WERI-Rb-1 (cell line): ENCODE measurements at regions not wholly inside any gene's neighbourhood (a gene's known extent, or its start where the extent isn't known, plus 50 kb on each side); places are given as distances from the start of the nearest gene placed in this dataset.

Experiments used
- DNase-seq: peaks from one replicate; pipeline ENCODE4 v3.0.0-alpha.2; 2020
- H3K27ac ChIP-seq: fragments of 250-450 bp; sonication (Bioruptor Pico); 2 replicates; pipeline ENCODE4 v1.5.1; 2020; ENCODE audit warnings: mild to moderate bottlenecking, moderate library complexity
- H3K27me3 ChIP-seq: fragments of 250-450 bp; sonication (Bioruptor Pico); 2 replicates; pipeline ENCODE4 v1.5.1; 2021; ENCODE audit warnings: mild to moderate bottlenecking, low read depth, moderate library complexity; ENCODE audit not compliant: insufficient read depth, severe bottlenecking
- H3K36me3 ChIP-seq: fragments of 250-450 bp; sonication (Bioruptor Pico); 2 replicates; pipeline ENCODE4 v1.5.1; 2020; ENCODE audit warnings: mild to moderate bottlenecking, moderate library complexity
- H3K4me3 ChIP-seq: 2 replicates; pipeline ENCODE4 v1.5.1; 2011; ENCODE audit warnings: low read depth, mild to moderate bottlenecking, control low read depth, low read length
- H3K9me3 ChIP-seq: fragments of 250-450 bp; sonication (Bioruptor Pico); 2 replicates; pipeline ENCODE4 v1.5.1; 2021; ENCODE audit warnings: mild to moderate bottlenecking, moderate library complexity; ENCODE audit not compliant: severe bottlenecking
- CTCF ChIP-seq: IDR thresholded peaks from 2 replicates; pipeline ENCODE4 v1.5.1; 2011; ENCODE audit warnings: low read depth, mild to moderate bottlenecking, control low read depth, inconsistent platforms, low read length

GRCh38 chr5:172583931-172584511, 57.0 kb upstream of the NEURL1B start:
- H3K9me3 ChIP-seq: no peaks in the 10 kb centered on the region
- DNase-seq: no peak
- TF ChIP-seq CTCF: no peak
- no peak overlapping the region for H3K4me3 ChIP-seq
- H3K27me3 ChIP-seq: no peaks in the 10 kb centered on the region
- no peaks in the 10 kb centered on the region for H3K36me3 ChIP-seq
- no peak overlapping the region for H3K27ac ChIP-seq

DNA sequence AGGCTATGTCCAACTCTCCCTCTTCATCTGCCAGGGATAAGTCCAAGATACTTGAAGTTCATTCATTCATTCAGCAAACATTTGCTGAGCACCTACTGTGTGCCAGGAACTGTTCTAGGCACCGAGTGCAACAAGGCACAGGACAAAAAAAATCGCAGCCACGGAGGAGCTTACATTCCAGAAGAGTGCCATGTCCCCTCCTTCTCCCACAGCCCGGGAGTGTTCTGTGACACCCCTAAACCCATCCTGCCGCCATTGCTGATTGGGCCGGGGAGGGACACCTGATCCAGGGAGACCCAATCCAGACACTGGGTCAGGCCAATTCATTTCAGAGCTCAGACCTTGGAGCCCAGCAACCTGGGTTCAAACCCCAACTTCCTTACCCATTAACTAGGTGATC, 58.1 kb upstream of the NEURL1B start:
- Histone ChIP-seq H3K4me3 (no peak overlapping the region), H3K36me3 (no peaks in the 10 kb centered on the region), H3K9me3 (no peaks in the 10 kb centered on the region), H3K27ac (no peak overlapping the region), H3K27me3 (no peaks in the 10 kb centered on the region)
- no peak for DNase-seq
- TF ChIP-seq CTCF: no peak

- TF ChIP-seq CTCF: no peak
- DNase-seq: no peak
- no peak overlapping the region for H3K4me3 ChIP-seq
- H3K36me3 ChIP-seq: no peaks in the 10 kb centered on the region
- H3K27me3 ChIP-seq: no peaks in the 10 kb centered on the region
- no peaks in the 10 kb centered on the region for H3K9me3 ChIP-seq
- H3K27ac ChIP-seq: no peak overlapping the region
These were observed 59.7 kb upstream of the NEURL1B start for GRCh38 chr5:172581315-172581714.

DNA sequence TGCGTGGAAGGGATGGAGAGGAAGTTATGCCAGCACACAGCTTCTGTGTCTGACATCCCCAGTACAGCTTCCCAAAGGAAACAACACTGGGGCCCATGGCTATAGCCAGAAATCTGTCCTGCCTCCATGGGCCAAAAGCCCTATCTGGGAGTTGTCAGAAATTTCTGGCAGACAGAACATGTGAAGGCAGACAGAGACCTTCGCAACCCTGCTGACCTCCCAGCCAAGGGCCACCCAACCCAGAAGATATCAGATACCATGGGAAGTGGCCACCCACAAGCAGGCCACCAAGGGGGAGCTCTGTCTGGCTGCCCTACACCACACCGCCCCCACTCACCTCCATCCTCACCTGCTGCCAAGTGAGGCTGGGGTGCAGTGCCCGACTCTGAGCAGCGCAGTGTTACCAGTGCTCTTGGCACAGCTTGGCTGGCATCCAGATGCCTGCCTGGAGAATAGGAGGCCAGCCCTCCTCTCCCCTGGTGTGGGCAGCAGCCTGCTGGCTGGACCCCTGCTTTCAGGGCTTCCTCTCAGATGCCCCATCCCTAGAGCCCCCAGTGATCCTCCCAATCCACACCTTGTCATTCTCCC, 61.6 kb upstream of the NEURL1B start:
- H3K36me3 ChIP-seq: no peaks in the 10 kb centered on the region
- no peaks in the 10 kb centered on the region for H3K27me3 ChIP-seq
- no peaks in the 10 kb centered on the region for H3K9me3 ChIP-seq
- H3K27ac ChIP-seq: no peak overlapping the region
- no peak for DNase-seq
- H3K4me3 ChIP-seq: no peak overlapping the region
- TF ChIP-seq CTCF: no peak

- Histone ChIP-seq H3K9me3 (no peaks in the 10 kb centered on the region), H3K36me3 (no peaks in the 10 kb centered on the region), H3K27me3 (no peaks in the 10 kb centered on the region), H3K4me3 (no peak overlapping the region), H3K27ac (no peak overlapping the region)
- TF ChIP-seq CTCF: no peak
- DNase-seq: no peak
These were observed 63.7 kb upstream of the NEURL1B start for GRCh38 chr5:172577267-172577909.
